LNCAP (cell line): ENCODE measurements at regions not wholly inside any gene's neighbourhood (a gene's known extent, or its start where the extent isn't known, plus 50 kb on each side); places are given as distances from the start of the nearest gene placed in this dataset.

Experiments
- CTCF ChIP-seq: fragments of 450-650 bp; IDR thresholded peaks from 2 replicates; pipeline ENCODE4 v1.5.1; 2017; ENCODE audit warnings: mild to moderate bottlenecking

GRCh38 chr10:129339841-129340240 is 127.2 kb upstream of the MGMT start:
- no peak for TF ChIP-seq CTCF

GRCh38 chr10:129341087-129341486 is 126.0 kb upstream of the MGMT start:
- TF ChIP-seq CTCF = no peak

GRCh38 chr10:129342385-129342784 is 124.7 kb upstream of the MGMT start:
- no peak for TF ChIP-seq CTCF

- no peak for TF ChIP-seq CTCF
Measured at GRCh38 chr10:129343141-129343540, 123.9 kb upstream of the MGMT start.

- TF ChIP-seq CTCF = no peak
Measured at GRCh38 chr10:129344103-129344502, 122.9 kb upstream of the MGMT start.

- no peak for TF ChIP-seq CTCF
Measured at GRCh38 chr10:129344731-129345355, 122.2 kb upstream of the MGMT start.

- TF ChIP-seq CTCF = no peak
Measured at GRCh38 chr10:129345763-129346162, 121.3 kb upstream of the MGMT start.

- TF ChIP-seq CTCF = no peak
Measured at GRCh38 chr10:129350690-129351089, 116.4 kb upstream of the MGMT start.
